ENCODE measurements at regions not wholly inside any gene's neighbourhood (a gene's known extent, or its start where the extent isn't known, plus 50 kb on each side); places are given as distances from the start of the nearest gene placed in this dataset.

- Histone ChIP-seq H2BK20ac (ENCODE audit: low read length) (no peak overlapping the region), H2BK120ac (replicated peaks; ENCODE audit: low read depth, low read length) (no peak overlapping the region), H2BK5ac (ENCODE audit: low read depth, low read length) (no peak overlapping the region), H4K5ac (ENCODE audit: insufficient read length, low read depth, low read length) (no peak overlapping the region), H3K23me2 (ENCODE audit: low read depth, low read length) (no peaks in the 10 kb centered on the region), H2AK5ac (ENCODE audit: low read depth, low read length) (no peak overlapping the region), H3K56ac (replicated peaks; ENCODE audit: insufficient read length, low read depth, low read length) (no peak overlapping the region), H3K79me2 (ENCODE audit: control insufficient read depth in 1 of 2, insufficient read depth in 2 of 2, low read length in 2 of 2) (no peaks in the 10 kb centered on the region), H2AFZ (ENCODE audit: low read length) (no peak overlapping the region), H4K20me1 (replicated peaks in 1 of 2; ENCODE audit: control insufficient read depth in 1 of 2, insufficient read depth in 2 of 2, low read length in 2 of 2) (no peaks in the 10 kb centered on the region), H2BK12ac (ENCODE audit: low read depth, low read length) (no peak overlapping the region), H3K27ac (ENCODE audit: low read depth, low read length) (no peak overlapping the region), H3K4me1 (replicated peaks in 1 of 4; ENCODE audit: control insufficient read depth in 3 of 4, insufficient read depth in 4 of 4, low read length in 3 of 4) (no peaks in the 10 kb centered on the region), H3K23ac (ENCODE audit: insufficient read length) (no peak overlapping the region), H4K91ac (replicated peaks; ENCODE audit: insufficient read length, low read length) (no peak overlapping the region), H2BK15ac (ENCODE audit: low read length) (no peak overlapping the region), H3K9me3 (ENCODE audit: insufficient read depth in 2 of 2, low read depth in 1 of 2, low read length in 1 of 2) (no peaks in the 10 kb centered on the region), H3K36me3 (ENCODE audit: control insufficient read depth in 2 of 4, insufficient read depth in 4 of 4, low read length in 3 of 4) (no peaks in the 10 kb centered on the region), H3K4ac (replicated peaks; ENCODE audit: insufficient read length, low read depth, low read length) (no peak overlapping the region), H3K18ac (ENCODE audit: extremely low read depth, low read length) (no peak overlapping the region), H3K4me3 (ENCODE audit: extremely low read depth in 1 of 4, insufficient read depth in 2 of 4, low read depth in 3 of 4, low read length in 4 of 4) (no peak overlapping the region), H4K8ac (ENCODE audit: extremely low read depth, insufficient read depth, low read length) (no peak overlapping the region), H3K79me1 (ENCODE audit: low read depth, low read length) (no peaks in the 10 kb centered on the region), H3K9ac (replicated peaks in 1 of 4; ENCODE audit: extremely low read depth in 1 of 4, low read depth in 3 of 4, low read length in 3 of 4) (no peak overlapping the region), H3K14ac (ENCODE audit: insufficient read length) (no peak overlapping the region), H3K4me2 (ENCODE audit: insufficient read depth in 1 of 2, low read depth in 2 of 2, low read length in 2 of 2) (no peak overlapping the region), H3K27me3 (replicated peaks in 1 of 4; ENCODE audit: control insufficient read depth in 3 of 4, extremely low read depth in 1 of 4, insufficient read depth in 3 of 4, low read length in 3 of 4) (no peaks in the 10 kb centered on the region)
- POLR2A ChIA-PET (ENCODE audit: partially characterized antibody) = no interaction called here
- CTCF ChIA-PET (ENCODE audit: partially characterized antibody) = interaction anchor here (0.6 to 1.2 kb wide), 2 partner anchors 89 to 268 kb away, joined by 3 to 4 read pairs; no protein-coding TSS in a partner anchor
- WGBS, 2 experiments (ENCODE audit: extremely low coverage in 1 of 2, insufficient coverage in 1 of 2, insufficient read length in 1 of 2, insufficient replicate concordance in 2 of 2, low coverage in 1 of 2, low lambda C conversion rate in 2 of 2, missing lambda C conversion rate in 1 of 2) = 82% methylated on average over 8 of the region's 8 CpGs; no CpG with 5 or more reads in 1 of the 2 experiments
- DNase-seq (ENCODE audit: low read depth in 1 of 2, low spot score in 2 of 2) (no peak), FAIRE-seq (no peak)
- TF ChIP-seq TBP (IDR thresholded peaks at IDR 0.05; ENCODE audit: low read depth, low read length) = no peak
- TF ChIP-seq YY1 (IDR thresholded peaks at IDR 0.05; ENCODE audit: low read depth, low read length) = no peak
- no peak for TF ChIP-seq RBBP5 (IDR thresholded peaks at IDR 0.05; ENCODE audit: borderline replicate concordance, low read depth, low read length)
- TF ChIP-seq, protein P1, sequence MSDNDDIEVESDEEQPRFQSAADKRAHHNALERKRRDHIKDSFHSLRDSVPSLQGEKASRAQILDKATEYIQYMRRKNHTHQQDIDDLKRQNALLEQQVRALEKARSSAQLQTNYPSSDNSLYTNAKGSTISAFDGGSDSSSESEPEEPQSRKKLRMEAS (IDR thresholded peaks at IDR 0.05) = no peak
- no peak for TF ChIP-seq TAF7 (optimal IDR thresholded peaks at IDR 0.05; ENCODE audit: borderline replicate concordance, low read depth, low read length)
- TF ChIP-seq SAP30 (IDR thresholded peaks at IDR 0.05; ENCODE audit: insufficient read depth, insufficient replicate concordance, low read length) = no peak
- TF ChIP-seq USF2 (IDR thresholded peaks at IDR 0.05; ENCODE audit: low read length) = no peak
- TF ChIP-seq TCF12 (IDR thresholded peaks at IDR 0.05; ENCODE audit: low read depth, low read length) = no peak
- TF ChIP-seq TAF1 (IDR thresholded peaks at IDR 0.05; ENCODE audit: low read depth, low read length) = no peak
- TF ChIP-seq BCL11A (IDR thresholded peaks at IDR 0.05; ENCODE audit: low read depth in 2 of 2, low read length in 2 of 2) = no peak
- no peak for TF ChIP-seq POU5F1 (IDR thresholded peaks at IDR 0.05; ENCODE audit: low read depth, low read length)
Observed at GRCh38 chr6:25178336-25179035, 100.7 kb upstream of the CARMIL1 start.

Data from H1 (cell line).